ENCODE measurements at regions not wholly inside any gene's neighbourhood (a gene's known extent, or its start where the extent isn't known, plus 50 kb on each side); places are given as distances from the start of the nearest gene placed in this dataset.

- no peaks in the 10 kb centered on the region for H3K4me1 Mint-ChIP-seq
- Histone ChIP-seq H3K9me3 (ENCODE audit: low read depth) (no peaks in the 10 kb centered on the region), H2AFZ (replicated peaks) (no peak overlapping the region), H3K4me1 (peaks cover 10% of the 10 kb centered on the region), H3F3A (ENCODE audit: low read depth) (no peaks in the 10 kb centered on the region), H3K79me2 (ENCODE audit: low read depth) (peaks cover 100% of the 10 kb centered on the region), H3K27me3 (no peaks in the 10 kb centered on the region), H3K36me3 (no peaks in the 10 kb centered on the region), H3K4me3 (no peak overlapping the region), H3K9ac (no peak overlapping the region), H3K4me2 (no peak overlapping the region), H3K27ac (no peak overlapping the region), H4K20me1 (ENCODE audit: low read depth) (peaks cover 100% of the 10 kb centered on the region)
- H3K9me3 Mint-ChIP-seq: no peaks in the 10 kb centered on the region
- TF ChIP-seq EZH2 (IDR thresholded peaks at IDR 0.05): no peak
- TF ChIP-seq CTCF (IDR thresholded peaks at IDR 0.05): no peak
- no peak for TF ChIP-seq EZH2phosphoT487 (IDR thresholded peaks at IDR 0.05)
- DNase-seq (ENCODE audit: low spot score): no peak
- H3K4me3 Mint-ChIP-seq: no peak overlapping the region
- peaks cover 18% of the 10 kb centered on the region for H3K36me3 Mint-ChIP-seq
- no peak overlapping the region for H3K27ac Mint-ChIP-seq
- H3K27me3 Mint-ChIP-seq (ENCODE audit: insufficient read depth, low read depth): no peaks in the 10 kb centered on the region
Observed at GRCh38 chr3:72437661-72438406, 410.4 kb downstream of the SHQ1 start.

- TF ChIP-seq CTCF (IDR thresholded peaks at IDR 0.05) (no peak), EZH2 (IDR thresholded peaks at IDR 0.05) (no peak), EZH2phosphoT487 (IDR thresholded peaks at IDR 0.05) (no peak)
- Histone ChIP-seq H2AFZ (replicated peaks) (no peak overlapping the region), H3K4me1 (peaks cover 6% of the 10 kb centered on the region), H3K4me2 (no peak overlapping the region), H3K4me3 (no peak overlapping the region), H3K27me3 (no peaks in the 10 kb centered on the region), H3K9me3 (ENCODE audit: low read depth) (no peaks in the 10 kb centered on the region), H4K20me1 (ENCODE audit: low read depth) (peaks cover 100% of the 10 kb centered on the region), H3K9ac (no peak overlapping the region), H3F3A (ENCODE audit: low read depth) (no peaks in the 10 kb centered on the region), H3K79me2 (ENCODE audit: low read depth) (peaks cover 100% of the 10 kb centered on the region), H3K27ac (no peak overlapping the region), H3K36me3 (no peaks in the 10 kb centered on the region)
- Mint-ChIP-seq H3K36me3 (peaks cover 18% of the 10 kb centered on the region), H3K9me3 (no peaks in the 10 kb centered on the region), H3K4me3 (no peak overlapping the region), H3K27me3 (ENCODE audit: insufficient read depth, low read depth) (no peaks in the 10 kb centered on the region), H3K27ac (no peak overlapping the region), H3K4me1 (no peaks in the 10 kb centered on the region)
- no peak for DNase-seq (ENCODE audit: low spot score)
Observed at GRCh38 chr3:72436863-72437592, 411.2 kb downstream of the SHQ1 start.

- Mint-ChIP-seq H3K27ac (no peak overlapping the region), H3K36me3 (peaks cover 14% of the 10 kb centered on the region), H3K9me3 (no peaks in the 10 kb centered on the region), H3K4me3 (no peak overlapping the region), H3K4me1 (peaks cover 1% of the 10 kb centered on the region), H3K27me3 (ENCODE audit: insufficient read depth, low read depth) (no peaks in the 10 kb centered on the region)
- Histone ChIP-seq H3K4me3 (no peak overlapping the region), H3K9ac (no peak overlapping the region), H3K36me3 (no peaks in the 10 kb centered on the region), H3K79me2 (ENCODE audit: low read depth) (peaks cover 97% of the 10 kb centered on the region), H3K27me3 (no peaks in the 10 kb centered on the region), H3F3A (ENCODE audit: low read depth) (no peaks in the 10 kb centered on the region), H3K4me1 (peaks cover under 1% of the 10 kb centered on the region), H2AFZ (replicated peaks) (no peak overlapping the region), H3K4me2 (no peak overlapping the region), H3K9me3 (ENCODE audit: low read depth) (no peaks in the 10 kb centered on the region), H4K20me1 (ENCODE audit: low read depth) (peaks cover 96% of the 10 kb centered on the region), H3K27ac (no peak overlapping the region)
- DNase-seq (ENCODE audit: low spot score): no peak
- TF ChIP-seq EZH2phosphoT487 (IDR thresholded peaks at IDR 0.05): no peak
- no peak for TF ChIP-seq CTCF (IDR thresholded peaks at IDR 0.05)
- no peak for TF ChIP-seq EZH2 (IDR thresholded peaks at IDR 0.05)
Observed at GRCh38 chr3:72434296-72434695, 413.9 kb downstream of the SHQ1 start.
